NCI-H2107 treated with DMSO at 0.1 percent for 48 hours (cell line): ENCODE measurements at regions not wholly inside any gene's neighbourhood (a gene's known extent, or its start where the extent isn't known, plus 50 kb on each side); places are given as distances from the start of the nearest gene placed in this dataset.

ENCODE experiments used
- DNase-seq: peaks from one replicate; lab custom pipeline; 2025; ENCODE audit not compliant: unreplicated experiment; lab: John Stamatoyannopoulos, UW

GRCh38 chr13:84994582-84994981, 804.6 kb downstream of the SLITRK6 start:
- no peak for DNase-seq

GRCh38 chr13:84985860-84986259, 813.4 kb downstream of the SLITRK6 start:
- no peak for DNase-seq

GRCh38 chr13:84983321-84983720, 815.9 kb downstream of the SLITRK6 start:
- no peak for DNase-seq

GRCh38 chr13:84980571-84980970, 818.6 kb downstream of the SLITRK6 start:
- DNase-seq, result no peak

GRCh38 chr13:84978851-84979250, 820.4 kb downstream of the SLITRK6 start:
- no peak for DNase-seq

- no peak for DNase-seq
Measured at GRCh38 chr13:84973661-84974060, 825.6 kb downstream of the SLITRK6 start.

GRCh38 chr13:84972907-84973306, 826.3 kb downstream of the SLITRK6 start:
- DNase-seq, result no peak

GRCh38 chr13:84962849-84963248, 836.4 kb downstream of the SLITRK6 start:
- DNase-seq, result no peak

- DNase-seq, result no peak
Measured at GRCh38 chr13:84962141-84962750, 837.0 kb downstream of the SLITRK6 start.

- no peak for DNase-seq
Measured at GRCh38 chr13:84961023-84961422, 838.2 kb downstream of the SLITRK6 start.

GRCh38 chr13:84959818-84960217, 839.4 kb downstream of the SLITRK6 start:
- DNase-seq, result no peak

GRCh38 chr13:84954636-84955035, 844.6 kb downstream of the SLITRK6 start:
- DNase-seq, result no peak

GRCh38 chr13:84951128-84951527, 848.1 kb downstream of the SLITRK6 start:
- no peak for DNase-seq

GRCh38 chr13:84946192-84946591, 853.0 kb downstream of the SLITRK6 start:
- DNase-seq, result no peak

GRCh38 chr13:84940798-84941197, 858.4 kb downstream of the SLITRK6 start:
- DNase-seq, result no peak

GRCh38 chr13:84940167-84940566, 859.1 kb downstream of the SLITRK6 start:
- no peak for DNase-seq

- DNase-seq, result no peak
Measured at GRCh38 chr13:84934911-84935310, 864.3 kb downstream of the SLITRK6 start.

- no peak for DNase-seq
Measured at GRCh38 chr13:84933797-84934196, 865.4 kb downstream of the SLITRK6 start.

GRCh38 chr13:84931264-84931663, 868.0 kb downstream of the SLITRK6 start:
- no peak for DNase-seq

GRCh38 chr13:84927442-84928169, 871.6 kb downstream of the SLITRK6 start:
- DNase-seq, result no peak

- DNase-seq, result no peak
Measured at GRCh38 chr13:84925443-84925842, 873.8 kb downstream of the SLITRK6 start.

GRCh38 chr13:84923831-84924230, 875.4 kb downstream of the SLITRK6 start:
- no peak for DNase-seq
